ENCODE measurements at regions not wholly inside any gene's neighbourhood (a gene's known extent, or its start where the extent isn't known, plus 50 kb on each side); places are given as distances from the start of the nearest gene placed in this dataset.

DNA sequence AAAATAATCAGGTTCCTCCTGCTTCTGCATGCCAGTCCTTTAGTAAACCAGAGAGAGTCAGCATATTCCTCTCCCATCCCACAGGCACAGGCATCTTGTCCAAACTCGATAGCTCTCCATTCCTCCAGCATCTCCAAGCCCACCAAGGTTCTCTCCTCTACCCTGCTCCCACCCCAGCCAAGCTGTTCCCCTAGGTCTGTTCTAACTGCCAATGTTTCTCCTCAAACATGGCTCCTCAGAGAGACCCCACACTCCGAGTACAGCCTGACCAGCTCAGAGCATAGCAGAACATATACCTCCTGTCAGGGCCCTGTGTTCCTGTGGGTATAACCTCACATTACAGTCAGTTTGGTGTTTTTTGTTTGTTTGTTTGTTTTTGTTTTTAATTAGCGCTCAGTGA is 177.8 kb downstream of the VEGFA start:
- Histone ChIP-seq H3K4me1 (ENCODE audit: insufficient read depth, low read length) (no peaks in the 10 kb centered on the region), H3K9me3 (ENCODE audit: low read depth, low read length) (no peaks in the 10 kb centered on the region), H2AFZ (ENCODE audit: low read length) (no peak overlapping the region), H3K36me3 (ENCODE audit: insufficient read depth, low read length) (no peaks in the 10 kb centered on the region), H3K27ac (ENCODE audit: low read depth, low read length) (no peak overlapping the region), H4K20me1 (ENCODE audit: insufficient read depth, low read length) (no peaks in the 10 kb centered on the region), H3K27me3 (ENCODE audit: insufficient read depth, low read length) (no peaks in the 10 kb centered on the region), H3K4me2 (ENCODE audit: insufficient read depth, low read length) (no peak overlapping the region), H3K79me2 (ENCODE audit: insufficient read depth, low read length) (no peaks in the 10 kb centered on the region), H3K4me3 (ENCODE audit: insufficient read depth, low read length) (no peak overlapping the region)
- no peak for TF ChIP-seq CTCF (IDR thresholded peaks at IDR 0.05; ENCODE audit: extremely low read depth, low read depth, low read length)
- peak; percentile 66 for DNase-seq (ENCODE audit: insufficient read length, low spot score, missing footprints)

- Histone ChIP-seq H3K36me3 (ENCODE audit: insufficient read depth, low read length) (no peaks in the 10 kb centered on the region), H3K27me3 (ENCODE audit: insufficient read depth, low read length) (no peaks in the 10 kb centered on the region), H3K9me3 (ENCODE audit: low read depth, low read length) (no peaks in the 10 kb centered on the region), H3K4me2 (ENCODE audit: insufficient read depth, low read length) (no peak overlapping the region), H4K20me1 (ENCODE audit: insufficient read depth, low read length) (no peaks in the 10 kb centered on the region), H3K79me2 (ENCODE audit: insufficient read depth, low read length) (no peaks in the 10 kb centered on the region), H2AFZ (ENCODE audit: low read length) (no peak overlapping the region), H3K27ac (ENCODE audit: low read depth, low read length) (no peak overlapping the region), H3K4me3 (ENCODE audit: insufficient read depth, low read length) (no peak overlapping the region), H3K4me1 (ENCODE audit: insufficient read depth, low read length) (no peaks in the 10 kb centered on the region)
- peak; percentile 10 for DNase-seq (ENCODE audit: insufficient read length, low spot score, missing footprints)
- TF ChIP-seq CTCF (IDR thresholded peaks at IDR 0.05; ENCODE audit: extremely low read depth, low read depth, low read length), result no peak
These were observed 176.8 kb downstream of the VEGFA start for GRCh38 chr6:43946641-43947363.

DNA sequence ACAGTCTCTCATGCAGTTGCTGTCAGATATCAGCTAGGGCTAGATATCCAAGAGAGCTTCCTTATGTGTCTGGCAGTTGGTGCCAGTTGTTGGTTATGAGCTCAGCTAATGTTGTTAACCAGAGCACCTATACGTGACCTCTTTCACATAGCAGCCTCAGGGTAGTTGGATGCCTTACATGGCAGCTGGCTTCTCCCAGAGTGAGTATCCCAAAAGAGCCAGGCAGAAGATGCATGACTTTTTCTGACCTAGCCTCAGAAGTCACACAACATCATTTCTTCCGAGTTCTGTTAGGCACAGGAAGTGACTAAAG is 175.7 kb downstream of the VEGFA start:
- no peak overlapping the region for H2AFZ ChIP-seq (ENCODE audit: low read length)
- H3K36me3 ChIP-seq (ENCODE audit: insufficient read depth, low read length), result no peaks in the 10 kb centered on the region
- no peaks in the 10 kb centered on the region for H3K27me3 ChIP-seq (ENCODE audit: insufficient read depth, low read length)
- no peak overlapping the region for H3K4me2 ChIP-seq (ENCODE audit: insufficient read depth, low read length)
- H3K79me2 ChIP-seq (ENCODE audit: insufficient read depth, low read length), result no peaks in the 10 kb centered on the region
- TF ChIP-seq CTCF (IDR thresholded peaks at IDR 0.05; ENCODE audit: extremely low read depth, low read depth, low read length), result no peak
- no peak overlapping the region for H3K27ac ChIP-seq (ENCODE audit: low read depth, low read length)
- no peak overlapping the region for H3K4me3 ChIP-seq (ENCODE audit: insufficient read depth, low read length)
- DNase-seq (ENCODE audit: insufficient read length, low spot score, missing footprints), result no peak
- H3K9me3 ChIP-seq (ENCODE audit: low read depth, low read length), result no peaks in the 10 kb centered on the region
- H4K20me1 ChIP-seq (ENCODE audit: insufficient read depth, low read length), result no peaks in the 10 kb centered on the region
- no peaks in the 10 kb centered on the region for H3K4me1 ChIP-seq (ENCODE audit: insufficient read depth, low read length)

DNA sequence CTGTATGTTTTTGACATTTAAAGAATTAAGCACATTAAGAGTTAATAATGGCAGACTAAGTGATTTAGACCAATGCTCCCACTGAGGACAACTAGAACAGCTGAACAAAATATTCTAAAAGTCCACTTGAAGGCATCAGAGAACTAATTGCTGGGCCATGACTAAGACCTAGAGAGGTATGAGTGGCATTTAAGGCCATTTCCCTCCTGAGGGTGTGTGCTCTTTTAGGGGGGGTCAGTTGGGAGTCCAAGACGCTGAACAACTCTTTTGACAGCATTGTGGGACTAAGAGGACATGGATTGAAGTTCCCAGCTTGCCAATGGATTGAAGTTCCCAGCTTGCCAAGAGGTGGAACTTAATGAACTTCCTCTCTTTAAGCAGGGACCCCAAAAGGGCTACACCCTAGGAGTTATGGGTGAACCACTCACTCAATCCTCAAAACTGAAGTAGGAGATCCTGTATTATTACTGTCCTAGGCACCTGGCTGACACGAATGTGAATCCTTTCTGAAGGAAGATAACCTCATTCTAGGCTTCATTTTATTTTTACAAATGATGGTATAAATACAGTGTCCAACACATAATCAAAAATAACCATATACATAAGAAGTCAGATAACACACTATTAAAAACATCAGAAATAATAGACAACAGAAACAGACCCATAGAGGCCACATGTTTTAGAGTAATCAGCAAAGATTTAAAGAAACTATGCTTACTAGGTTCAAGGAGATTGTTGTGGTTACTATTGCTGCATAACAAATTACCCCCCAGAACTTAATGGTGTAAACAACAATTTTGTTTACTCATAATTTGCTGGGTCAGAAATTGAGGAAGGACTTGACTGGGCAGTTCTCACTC is 175.1 kb downstream of the VEGFA start:
- H3K27ac ChIP-seq (ENCODE audit: low read depth, low read length), result no peak overlapping the region
- no peak overlapping the region for H3K4me3 ChIP-seq (ENCODE audit: insufficient read depth, low read length)
- H3K4me1 ChIP-seq (ENCODE audit: insufficient read depth, low read length), result no peaks in the 10 kb centered on the region
- H3K36me3 ChIP-seq (ENCODE audit: insufficient read depth, low read length), result no peaks in the 10 kb centered on the region
- H3K4me2 ChIP-seq (ENCODE audit: insufficient read depth, low read length), result no peak overlapping the region
- no peaks in the 10 kb centered on the region for H3K27me3 ChIP-seq (ENCODE audit: insufficient read depth, low read length)
- DNase-seq (ENCODE audit: insufficient read length, low spot score, missing footprints), result no peak
- TF ChIP-seq CTCF (IDR thresholded peaks at IDR 0.05; ENCODE audit: extremely low read depth, low read depth, low read length), result no peak
- no peaks in the 10 kb centered on the region for H3K79me2 ChIP-seq (ENCODE audit: insufficient read depth, low read length)
- H4K20me1 ChIP-seq (ENCODE audit: insufficient read depth, low read length), result no peaks in the 10 kb centered on the region
- no peak overlapping the region for H2AFZ ChIP-seq (ENCODE audit: low read length)
- H3K9me3 ChIP-seq (ENCODE audit: low read depth, low read length), result no peaks in the 10 kb centered on the region

Measured in osteoblast (primary cell).